Stimulated activated naive CD4-positive, alpha-beta T cell treated with Interleukin-2 at 50 U/mL for 16 hours (primary cell): ENCODE measurements at regions not wholly inside any gene's neighbourhood (a gene's known extent, or its start where the extent isn't known, plus 50 kb on each side); places are given as distances from the start of the nearest gene placed in this dataset.
"Not testable (repeated sequence)": the region's sequence is repeated elsewhere in the genome, so short reads cannot be mapped to it uniquely, and the experiment has no call there.

Experiments
- DNase-seq: peaks from one replicate; lab custom pipeline; 2025; lab: John Stamatoyannopoulos, UW

DNA sequence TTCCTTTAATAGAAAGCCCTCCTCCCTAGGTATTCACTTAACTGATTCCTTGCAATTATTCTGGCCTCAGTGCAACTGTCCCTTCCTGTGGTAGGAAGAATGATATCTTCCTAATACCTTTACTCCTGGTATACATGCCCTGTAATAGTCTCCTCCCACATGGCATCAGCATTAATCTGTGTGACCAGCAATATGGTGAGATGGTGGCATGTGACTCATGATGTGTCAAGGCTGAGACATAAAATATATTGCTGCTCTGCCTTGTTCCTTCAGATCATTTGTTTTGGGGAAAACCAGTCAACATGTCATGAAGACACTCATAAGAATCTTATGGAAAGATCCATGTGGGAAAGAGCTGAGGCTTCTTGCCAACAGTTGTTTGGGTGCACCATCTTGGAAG lies 149.1 kb upstream of the TRPM3 start:
- DNase-seq: no peak

DNA sequence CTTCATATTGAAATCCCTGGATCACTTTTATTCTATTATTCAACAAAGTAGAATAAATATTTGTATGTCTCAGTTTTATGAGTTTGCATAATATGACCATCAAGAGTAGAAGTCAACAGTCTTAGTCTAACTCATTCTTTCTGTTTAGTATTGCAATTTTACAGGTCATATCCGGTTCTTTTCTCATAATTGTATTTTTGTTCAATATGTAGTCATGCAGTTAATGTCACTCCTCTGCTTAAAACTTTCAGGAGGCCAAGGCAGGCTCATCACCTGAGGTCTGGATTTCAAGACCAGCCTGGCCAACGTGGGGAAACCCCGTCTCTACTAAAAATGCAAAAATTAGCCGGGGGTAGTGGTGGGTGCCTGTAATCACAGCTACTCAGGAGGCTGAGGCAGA lies 148.4 kb upstream of the TRPM3 start:
- no peak for DNase-seq

DNA sequence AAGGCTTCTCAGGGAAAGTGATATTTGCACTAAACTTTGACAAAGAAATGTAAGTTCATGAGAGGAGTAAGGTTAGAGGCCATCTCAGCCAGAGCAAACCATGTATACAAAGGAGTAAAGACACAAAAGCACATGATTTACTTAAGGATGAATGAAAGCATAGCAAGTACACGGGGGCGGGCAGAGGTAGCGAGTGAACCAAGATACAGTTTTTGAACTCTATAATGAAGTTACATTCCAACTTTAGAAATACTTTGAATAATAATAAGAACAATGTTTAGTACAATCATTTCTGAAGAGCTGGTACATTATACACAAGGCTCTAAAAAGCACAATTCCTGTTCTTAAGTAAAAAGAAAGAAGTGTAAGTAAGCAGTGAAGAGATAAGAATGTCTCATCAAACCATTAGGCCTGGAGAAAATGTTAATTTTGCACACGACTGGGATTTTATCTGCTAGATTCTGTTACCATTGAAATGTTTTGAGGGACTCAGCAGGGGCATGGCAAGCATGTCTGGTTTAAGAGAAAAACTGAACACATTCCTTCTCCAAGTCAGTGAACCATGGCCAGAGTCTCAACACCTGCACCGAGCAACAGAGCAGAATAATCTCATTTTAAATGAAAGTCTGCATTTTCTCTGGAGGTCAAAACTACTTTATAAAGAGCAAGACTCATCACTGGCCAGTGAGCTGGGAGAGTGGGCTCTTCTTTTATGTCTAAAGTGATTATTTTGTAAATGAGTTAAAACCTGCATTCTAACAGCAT lies 147.6 kb upstream of the TRPM3 start:
- no peak for DNase-seq

DNA sequence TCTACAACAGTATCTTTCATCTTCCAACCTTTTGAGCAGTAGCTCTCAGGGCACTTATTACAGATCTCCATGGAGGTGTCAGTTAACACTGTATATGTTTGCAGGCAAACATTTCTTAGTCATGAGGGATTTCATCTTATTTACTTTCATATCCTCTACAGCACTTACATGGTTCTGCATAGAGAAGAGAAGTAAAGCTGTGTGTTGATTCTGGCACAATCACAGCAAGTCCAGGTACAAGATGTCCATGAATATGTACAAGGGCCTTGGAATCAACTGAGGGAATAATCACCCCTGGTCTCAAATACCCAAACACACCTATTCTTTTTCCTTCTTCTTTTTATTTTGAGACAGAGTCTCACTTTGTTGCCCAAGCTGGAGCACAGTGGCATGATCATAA lies 142.0 kb upstream of the TRPM3 start:
- DNase-seq: no peak

DNA sequence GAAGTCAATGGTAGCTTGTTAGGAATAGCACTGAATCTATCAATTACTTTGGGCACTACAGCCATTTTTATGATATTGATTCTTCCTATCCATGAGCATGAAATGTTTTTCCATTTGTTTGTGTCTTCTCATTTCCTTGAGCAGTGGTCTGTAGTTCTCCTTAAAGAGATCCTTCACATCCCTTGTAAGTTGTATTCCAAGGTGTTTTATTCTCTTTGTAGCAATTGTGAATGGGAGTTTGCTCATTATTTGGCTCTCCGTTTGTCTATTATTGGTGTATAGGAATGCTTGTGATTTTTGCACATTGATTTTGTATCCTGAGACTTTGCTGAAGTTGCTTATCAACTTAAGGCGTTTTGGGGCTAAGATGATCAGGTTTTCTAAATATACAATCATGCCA lies 139.0 kb upstream of the TRPM3 start:
- not testable (repeated sequence) for DNase-seq

DNA sequence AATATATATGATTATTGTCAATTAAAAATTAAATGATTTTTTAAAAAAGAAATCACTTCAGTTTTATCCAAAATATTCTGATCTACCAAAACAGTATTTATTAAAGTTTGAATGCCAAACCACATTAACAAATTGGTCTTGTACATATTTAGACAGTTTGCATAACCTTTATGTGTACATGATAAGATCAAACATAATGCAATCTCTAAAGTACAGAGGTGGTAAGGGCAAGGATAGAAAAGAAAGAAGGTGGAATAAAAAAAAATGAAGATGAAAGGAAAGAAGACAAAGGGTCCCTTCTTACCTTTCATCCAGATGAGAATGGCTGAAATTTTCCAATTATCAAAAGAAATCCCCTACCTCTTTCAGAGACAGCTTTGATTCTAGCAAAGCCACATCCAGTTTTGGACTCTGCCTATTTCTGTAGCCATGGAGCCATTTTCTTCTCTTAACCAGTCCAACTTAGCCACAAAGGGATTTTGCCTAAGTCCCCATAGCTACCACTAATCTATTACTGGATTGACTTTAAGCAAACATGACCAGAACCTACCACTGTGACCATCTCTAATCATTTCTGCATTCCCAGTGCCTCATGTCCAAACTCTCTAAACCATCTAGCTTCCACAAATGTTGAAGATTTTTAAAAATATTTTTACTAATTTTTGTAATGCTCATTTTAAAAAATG lies 133.3 kb upstream of the TRPM3 start:
- DNase-seq: no peak

DNA sequence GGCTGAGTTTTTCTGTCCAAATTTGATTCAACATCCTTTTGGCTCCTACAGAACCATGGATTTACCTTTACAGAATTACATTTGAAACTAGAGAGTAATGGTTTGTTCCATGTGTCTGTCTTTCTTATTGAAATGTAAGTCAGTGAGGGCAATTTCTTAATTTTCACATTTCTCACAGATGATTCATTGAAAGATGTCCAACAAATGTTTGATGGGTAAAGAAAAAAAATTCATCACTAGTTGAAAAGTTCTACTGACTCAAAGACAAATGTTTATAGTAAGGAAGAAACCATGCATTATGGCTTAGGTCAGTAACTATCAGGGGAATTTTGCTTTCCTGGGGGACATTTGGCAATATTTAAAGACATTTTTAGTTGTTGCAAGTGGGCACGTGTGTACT lies 131.6 kb upstream of the TRPM3 start:
- no peak for DNase-seq

DNA sequence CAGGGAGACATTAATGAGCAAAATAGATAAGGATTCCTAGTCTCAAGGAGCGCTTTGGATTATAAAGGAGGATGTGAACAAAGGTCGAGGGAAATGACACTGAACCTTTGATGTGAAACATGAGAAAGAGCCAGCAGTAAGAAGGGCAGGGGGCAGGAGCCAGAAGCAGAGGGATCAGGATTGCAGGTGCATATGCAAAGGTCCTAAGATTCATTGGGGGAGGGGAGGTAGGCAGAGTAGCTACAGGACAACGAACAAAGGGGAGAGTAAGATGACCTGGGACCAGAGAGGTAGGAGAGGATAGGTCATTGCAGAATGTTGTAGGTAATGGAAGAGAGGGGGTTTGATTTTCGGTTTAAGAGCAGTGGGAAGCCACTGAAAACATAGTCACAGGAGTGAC lies 129.2 kb upstream of the TRPM3 start:
- DNase-seq: no peak

DNA sequence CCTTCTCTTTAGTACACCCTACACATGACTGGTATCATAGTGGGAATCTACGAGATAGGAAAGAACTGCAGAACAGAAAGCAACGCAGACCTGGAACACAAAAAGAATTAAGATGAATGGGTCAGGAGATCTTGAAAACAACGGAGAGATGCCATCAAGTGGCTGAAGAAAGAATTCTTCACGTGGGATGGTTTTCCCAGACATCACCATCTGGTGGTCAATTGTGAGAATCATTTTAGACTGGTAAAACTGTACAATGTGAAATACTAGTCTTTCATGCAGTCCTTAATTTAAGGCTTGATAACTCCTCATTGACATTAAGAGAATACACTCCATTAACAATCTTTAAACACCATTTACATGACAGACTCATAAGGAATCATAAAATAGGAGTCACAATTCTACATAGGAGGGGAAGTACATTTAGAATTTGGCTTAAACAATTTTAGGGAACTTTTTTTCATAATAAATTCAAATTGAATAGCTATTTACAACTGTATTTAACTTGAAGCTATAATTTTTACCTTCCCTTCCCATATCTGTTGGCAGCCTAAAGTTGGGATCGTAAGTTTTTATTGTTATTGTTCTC lies 128.4 kb upstream of the TRPM3 start:
- no peak for DNase-seq

DNA sequence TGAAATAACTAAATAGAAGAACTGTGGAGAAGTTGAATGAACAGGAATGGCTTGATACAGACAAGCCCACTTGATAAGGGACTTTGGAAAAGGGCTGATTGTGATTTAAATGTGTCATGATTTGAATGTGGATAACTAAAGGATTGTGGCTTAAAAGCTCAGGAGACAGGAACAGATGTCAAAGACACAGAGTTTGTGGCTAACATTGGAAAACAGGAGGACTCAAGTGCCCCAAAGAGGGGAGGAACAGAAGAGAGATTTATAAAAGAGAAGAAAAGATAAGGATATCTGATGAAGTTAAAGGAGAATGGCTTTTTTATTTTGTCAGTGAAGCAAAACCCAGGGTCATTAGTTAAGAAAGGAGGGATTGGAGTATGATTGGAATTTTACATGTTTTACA lies 124.2 kb upstream of the TRPM3 start:
- no peak for DNase-seq

DNA sequence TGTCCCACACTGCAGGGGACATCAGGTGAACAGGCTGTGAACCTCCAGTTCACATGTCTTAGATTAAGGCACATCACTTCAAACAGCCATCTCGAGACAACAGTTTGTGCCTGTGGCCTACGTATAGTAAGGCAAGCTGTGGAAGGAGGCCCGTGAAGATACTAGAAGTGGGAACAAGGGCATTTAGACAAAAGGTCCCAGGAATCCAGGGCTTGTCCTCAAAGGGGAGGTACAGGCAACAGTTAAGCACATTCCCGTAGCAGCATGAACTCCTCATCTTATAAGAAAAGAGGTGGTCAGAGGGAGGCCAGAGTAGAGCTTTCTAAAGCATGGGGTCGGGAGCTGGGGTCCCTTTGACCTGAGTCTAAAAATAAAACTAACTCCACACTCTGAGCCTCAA lies 122.5 kb upstream of the TRPM3 start:
- DNase-seq: no peak

DNA sequence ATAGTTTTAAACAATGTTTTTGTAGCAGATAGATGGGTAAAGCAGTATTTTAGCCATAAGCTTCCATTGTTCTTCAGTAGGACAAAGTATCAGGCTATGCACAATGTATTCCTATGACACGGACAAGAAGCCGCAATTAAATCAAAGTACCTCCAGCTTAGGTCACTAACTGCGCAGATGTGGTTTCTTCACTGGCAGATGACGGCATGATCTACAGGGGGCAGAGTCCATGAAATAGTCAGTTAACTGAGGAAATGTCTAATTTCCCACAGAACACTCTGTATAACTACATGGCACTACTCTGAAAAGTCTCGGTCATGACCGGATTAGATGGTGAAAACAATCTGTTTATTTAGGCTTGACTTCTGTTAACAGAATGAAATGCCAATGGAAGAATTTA lies 120.7 kb upstream of the TRPM3 start:
- DNase-seq: no peak

DNA sequence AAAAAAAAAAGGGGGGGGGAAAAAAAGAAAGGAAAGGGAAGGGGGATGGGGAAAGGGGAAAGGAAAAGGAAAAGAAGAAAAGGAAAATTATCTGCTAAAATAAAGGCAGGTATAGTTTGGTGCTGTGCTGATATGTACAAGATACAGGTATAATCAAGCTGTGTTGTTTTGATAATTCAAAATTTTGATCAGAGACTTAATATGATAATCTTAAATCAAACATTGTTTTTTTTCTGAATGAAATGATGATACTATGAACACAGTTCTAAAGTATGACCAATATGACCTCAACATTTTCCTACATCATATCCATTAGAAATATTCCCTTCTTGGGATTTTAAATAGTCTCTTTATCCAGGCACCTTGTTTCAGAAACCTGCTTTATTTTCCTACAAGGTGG lies 115.6 kb upstream of the TRPM3 start:
- no peak for DNase-seq

DNA sequence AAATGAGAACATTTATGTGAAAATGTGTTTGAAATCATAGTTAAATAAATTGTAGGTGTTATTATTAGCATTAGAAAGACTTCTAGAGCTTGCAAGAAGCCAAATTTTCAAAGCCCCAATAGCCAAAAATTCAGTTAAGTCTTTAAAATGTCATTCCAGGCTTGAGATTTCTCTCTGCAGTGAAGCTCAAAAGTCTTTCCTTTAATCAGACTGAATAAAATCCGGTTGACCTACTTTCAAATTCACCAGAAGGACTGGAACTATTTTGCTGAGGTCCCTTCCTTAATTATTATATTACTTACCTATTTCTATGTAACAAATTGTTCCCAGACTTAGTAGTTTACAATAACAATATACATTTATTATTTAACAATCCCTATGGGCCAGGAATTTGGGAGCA lies 112.2 kb upstream of the TRPM3 start:
- DNase-seq: no peak

DNA sequence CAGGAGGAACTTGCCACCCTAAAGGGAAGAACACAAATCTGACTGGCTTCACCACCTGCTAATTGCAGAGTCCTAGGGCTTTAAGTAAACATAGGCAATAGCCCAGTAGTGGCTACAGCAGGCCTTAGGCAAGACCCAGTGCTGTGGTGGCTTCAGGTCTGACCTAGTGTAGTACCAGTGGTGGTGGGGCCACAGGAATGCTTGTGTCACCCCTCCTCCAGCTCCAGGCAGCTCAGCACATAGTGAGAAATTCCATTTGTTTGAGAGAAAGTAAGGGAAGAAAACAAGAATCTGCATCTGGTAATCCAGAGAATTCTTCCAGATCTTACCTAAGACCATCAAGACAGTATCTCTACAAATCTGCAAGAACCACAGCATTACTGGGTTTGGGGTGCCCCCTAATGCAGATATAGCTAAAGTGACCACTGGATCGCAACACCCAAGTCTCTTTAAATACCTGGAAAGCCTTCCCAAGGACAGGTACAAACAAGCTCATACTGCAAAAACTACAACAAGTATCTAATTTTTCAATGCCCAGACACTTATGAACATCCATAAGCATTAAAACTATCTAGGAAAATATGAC lies 102.6 kb upstream of the TRPM3 start:
- no peak for DNase-seq

DNA sequence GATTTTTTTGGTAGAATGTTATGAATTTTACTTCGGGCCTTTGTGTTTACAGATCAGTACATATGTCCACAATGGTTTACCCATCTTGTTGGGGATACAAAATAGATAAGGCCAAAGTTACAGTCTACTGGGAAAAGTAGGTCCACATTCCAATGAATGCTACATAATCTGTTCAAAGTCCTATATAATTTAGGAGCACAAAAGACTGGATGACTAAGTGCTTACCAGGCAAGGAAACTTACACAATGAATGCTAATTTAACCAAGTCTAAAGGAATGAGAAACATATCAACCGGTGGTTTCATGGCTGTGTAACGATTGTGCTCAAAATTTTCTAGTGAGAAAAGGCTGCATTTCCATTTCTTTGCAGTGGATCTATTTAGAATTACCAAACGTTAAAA lies 97.4 kb upstream of the TRPM3 start:
- DNase-seq: no peak

DNA sequence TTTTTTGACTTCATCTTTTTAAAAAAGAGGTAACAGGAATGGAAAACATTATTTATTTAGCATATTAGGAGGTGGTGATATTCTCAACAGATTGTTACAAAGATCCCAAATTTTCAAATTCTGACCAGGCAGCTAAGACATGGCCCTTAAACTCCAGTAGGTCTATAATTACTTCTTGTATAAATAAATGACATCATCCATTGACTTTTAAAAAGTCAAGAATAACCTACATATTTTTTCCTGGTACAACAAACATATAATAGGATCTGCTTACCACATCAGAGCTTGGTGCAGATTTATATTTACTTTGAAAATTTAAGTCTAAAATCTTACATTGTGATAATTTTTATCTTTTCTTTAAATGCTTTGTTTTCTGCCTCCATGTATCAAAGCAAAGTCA lies 92.2 kb upstream of the TRPM3 start:
- no peak for DNase-seq

DNA sequence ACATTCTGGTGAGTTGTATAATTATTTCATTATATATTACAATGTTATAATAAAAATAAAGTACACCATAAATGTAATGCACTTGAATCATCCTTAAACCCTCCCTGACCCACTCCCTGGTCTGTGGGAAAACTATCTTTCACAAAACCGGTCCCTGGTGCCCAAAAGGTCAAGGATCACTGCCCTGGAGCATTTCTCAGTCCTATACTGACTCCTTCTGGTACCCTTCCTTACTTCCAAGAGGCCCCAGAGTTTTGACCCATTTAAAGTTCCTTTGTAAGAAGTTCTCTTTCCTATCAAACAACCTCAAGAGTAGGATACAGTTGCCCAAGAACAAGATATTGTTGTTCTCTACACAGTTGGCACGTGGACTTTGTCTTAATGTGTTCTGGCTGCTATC lies 88.9 kb upstream of the TRPM3 start:
- DNase-seq: no peak

DNA sequence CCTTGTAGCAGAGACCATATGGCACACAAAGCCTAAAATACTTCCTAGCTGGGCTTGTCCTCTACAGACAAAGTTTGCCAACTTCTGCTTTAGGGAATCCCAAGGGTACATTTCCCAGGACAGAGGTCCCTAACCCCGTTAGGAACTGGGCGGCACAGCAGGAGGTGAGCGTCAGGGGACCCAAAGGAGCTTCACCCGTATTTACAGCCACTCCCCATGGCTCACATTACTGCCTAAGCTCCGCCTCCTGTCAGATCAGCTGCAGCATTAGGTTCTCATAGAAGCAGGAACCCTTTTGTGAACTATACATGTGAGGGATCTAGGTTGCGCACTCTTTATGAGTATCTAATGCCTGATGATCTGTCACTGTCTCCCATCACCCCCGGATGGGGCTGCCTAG lies 88.5 kb upstream of the TRPM3 start:
- no peak for DNase-seq

DNA sequence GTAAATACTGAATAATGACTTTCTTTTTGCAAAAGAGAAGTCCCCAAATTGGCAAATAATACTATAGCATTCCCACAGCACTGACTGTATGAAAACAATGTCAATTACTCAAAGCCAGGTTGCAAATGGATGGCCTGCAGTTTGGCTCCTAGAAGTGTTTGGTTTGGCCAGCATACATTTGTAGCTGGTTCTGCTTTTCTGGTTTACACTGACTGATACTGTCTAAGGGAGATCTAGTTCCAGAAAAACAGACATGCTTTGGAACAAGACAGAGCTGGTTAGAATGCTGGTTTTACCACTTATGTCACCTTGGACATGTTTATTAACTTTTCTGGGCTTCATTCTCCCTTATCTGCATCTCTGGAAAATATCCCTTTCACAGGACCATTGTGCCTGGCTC lies 81.5 kb upstream of the TRPM3 start:
- no peak for DNase-seq

DNA sequence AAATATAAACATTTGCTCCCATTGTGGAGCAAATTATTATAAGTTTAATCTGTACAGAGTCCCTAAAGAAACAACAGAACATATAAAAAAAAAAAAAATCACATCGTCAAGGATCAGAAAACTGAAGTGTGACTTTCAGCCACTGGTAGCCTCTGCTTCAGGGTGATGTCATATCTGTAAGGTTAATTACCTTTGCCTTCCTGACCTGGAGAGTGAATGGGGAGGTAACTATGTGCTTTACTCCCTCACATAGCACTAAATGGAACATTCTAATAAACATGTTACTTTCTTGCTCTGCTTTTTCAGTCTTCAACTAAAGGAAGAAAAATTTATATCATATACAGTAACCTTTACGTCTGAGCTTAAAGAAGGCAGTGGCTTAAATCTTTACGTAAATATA lies 70.3 kb upstream of the TRPM3 start:
- no peak for DNase-seq

DNA sequence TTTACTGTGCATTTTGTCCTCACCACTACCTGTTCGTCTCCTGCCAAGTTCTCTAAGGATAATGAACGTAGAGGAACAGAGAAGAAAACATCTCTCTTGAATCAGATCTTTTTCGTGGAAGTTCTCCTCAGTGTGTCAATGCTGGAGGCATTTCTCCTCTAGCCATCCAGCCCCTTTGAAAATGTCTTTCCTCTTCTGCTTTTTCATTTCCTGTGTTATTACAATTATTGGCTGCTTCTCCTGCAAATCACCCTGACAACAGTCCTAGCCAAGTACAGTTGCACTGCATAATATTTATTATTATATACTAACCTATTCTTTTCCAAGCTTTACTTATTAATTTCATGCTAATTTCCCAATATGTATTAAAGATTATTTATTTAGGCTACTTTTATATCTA lies 61.8 kb upstream of the TRPM3 start:
- DNase-seq: no peak

DNA sequence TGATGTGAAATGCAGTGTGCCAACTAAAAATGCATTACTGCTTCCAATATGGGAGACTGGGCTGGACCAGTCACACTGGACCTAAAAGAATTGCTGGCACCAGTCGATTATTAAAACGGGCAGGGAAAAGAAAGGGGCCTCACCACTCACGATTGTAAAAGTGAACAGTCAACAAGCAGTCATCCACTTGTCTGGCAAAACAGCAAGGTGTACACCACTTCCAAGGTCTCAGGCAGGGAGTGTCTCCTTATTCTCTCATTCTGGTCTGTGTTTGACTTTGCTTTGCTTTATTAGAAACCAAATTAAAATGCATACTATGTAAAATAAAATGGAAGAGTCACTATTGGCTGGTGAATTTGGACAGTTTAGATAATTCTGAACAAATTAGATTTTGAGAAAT lies 57.8 kb upstream of the TRPM3 start:
- DNase-seq: no peak
